ENCODE measurements at regions not wholly inside any gene's neighbourhood (a gene's known extent, or its start where the extent isn't known, plus 50 kb on each side); places are given as distances from the start of the nearest gene placed in this dataset.

DNA sequence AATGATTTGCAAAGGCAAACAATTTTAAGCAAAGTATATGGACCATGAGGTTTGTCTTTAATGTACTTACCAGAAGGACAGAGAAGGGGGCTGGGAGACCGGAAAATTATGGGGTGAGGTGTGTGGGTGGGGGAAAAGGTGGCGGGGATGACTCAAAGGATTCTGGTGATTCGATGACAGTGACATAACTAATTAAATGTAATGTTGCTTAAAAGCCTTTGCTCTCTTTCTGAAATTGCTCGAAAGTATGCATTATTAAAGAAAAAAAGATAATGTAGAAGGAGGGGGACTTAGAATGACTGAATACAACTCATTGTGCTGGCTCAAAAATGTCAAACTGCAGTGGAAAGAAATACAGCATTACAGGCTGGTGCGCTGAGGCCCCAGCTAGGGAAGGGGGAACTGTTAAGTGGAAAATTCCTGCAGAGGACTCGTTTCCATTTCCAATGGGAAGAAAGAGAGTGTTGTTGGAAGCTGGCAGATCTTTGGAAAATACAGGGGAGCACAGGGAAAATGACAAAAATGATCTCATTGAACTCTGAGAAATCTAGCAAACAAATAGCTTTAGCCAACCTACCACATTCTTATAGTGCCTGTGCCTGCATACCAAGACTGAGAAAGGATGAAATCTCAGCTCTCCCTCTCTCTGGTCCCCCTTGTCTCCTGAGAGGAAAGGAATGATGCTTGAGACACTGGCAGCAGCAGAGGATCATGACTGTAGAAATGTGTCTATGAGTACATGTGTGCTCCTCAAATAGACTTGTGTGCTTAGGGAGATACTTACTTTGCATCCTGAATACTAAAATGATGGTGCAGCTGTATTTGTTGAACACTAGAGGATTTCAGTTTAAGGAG lies 632.4 kb downstream of the NYAP2 start:
- DNase-seq (ENCODE audit: low spot score): no peak

GRCh38 chr2:226030788-226031646 lies 631.5 kb downstream of the NYAP2 start:
- DNase-seq (ENCODE audit: low spot score): no peak

- DNase-seq (ENCODE audit: low spot score): no peak
These were observed 630.9 kb downstream of the NYAP2 start for GRCh38 chr2:226030369-226030768.

DNA sequence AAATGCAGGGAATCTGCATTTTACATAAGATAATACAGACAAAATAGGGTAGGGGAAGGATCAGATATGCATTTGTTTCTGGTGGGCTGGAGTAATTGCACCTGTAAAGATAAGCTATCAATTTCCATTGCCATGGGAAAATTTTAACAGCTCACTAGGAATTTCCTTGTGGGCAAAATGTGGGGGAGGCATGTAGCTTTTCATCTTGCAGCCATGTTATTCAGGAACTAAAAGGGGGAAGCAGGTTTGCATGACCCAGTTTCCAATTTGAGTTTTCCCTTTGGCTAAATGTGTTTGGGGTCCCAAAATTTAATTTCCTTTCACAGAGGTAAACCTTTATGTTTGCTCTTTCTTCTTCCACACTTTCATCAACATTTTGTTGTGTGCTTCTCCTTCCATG lies 624.4 kb downstream of the NYAP2 start:
- DNase-seq (ENCODE audit: low spot score): no peak

GRCh38 chr2:226023383-226023782 lies 623.9 kb downstream of the NYAP2 start:
- no peak for DNase-seq (ENCODE audit: low spot score)

DNA sequence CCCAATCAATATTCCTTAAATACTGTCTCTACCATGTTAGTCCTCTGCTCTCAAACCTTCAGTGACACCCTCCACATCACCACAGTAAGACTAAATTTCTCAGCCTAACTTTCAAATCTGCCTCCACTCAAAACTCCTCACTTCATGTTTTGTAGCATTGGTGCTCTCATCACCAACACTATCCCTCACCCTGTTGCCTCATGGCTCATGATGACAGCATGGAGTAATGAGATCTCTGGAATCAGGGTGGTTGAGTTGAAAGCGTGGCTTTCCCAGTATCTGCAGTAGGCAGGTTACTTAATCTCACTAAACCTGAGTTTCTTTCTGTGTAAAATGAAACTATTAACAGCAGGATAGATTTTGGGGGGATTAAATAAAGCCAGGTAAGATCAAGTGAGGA lies 621.4 kb downstream of the NYAP2 start:
- DNase-seq (ENCODE audit: low spot score): no peak

- no peak for DNase-seq (ENCODE audit: low spot score)
These were observed 620.7 kb downstream of the NYAP2 start for GRCh38 chr2:226020176-226020575.

- no peak for DNase-seq (ENCODE audit: low spot score)
These were observed 619.1 kb downstream of the NYAP2 start for GRCh38 chr2:226018641-226019040.

DNA sequence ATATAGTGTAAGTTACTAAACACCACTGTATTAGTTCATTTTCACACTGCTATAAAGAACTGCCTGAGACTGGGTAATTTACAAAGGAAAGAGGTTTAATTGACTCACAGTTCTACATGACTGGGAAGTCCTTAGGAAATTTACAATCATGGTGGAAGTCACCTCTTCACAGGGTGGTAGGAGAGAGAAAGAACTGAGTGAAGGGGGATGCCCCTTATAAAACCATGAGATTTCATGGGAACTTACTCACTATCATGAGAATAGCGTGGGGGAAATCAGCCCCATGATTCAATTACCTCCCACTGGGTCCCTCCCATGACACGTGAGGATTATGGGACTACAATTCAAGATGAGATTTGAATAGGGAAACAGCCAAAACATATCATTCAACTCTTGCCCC lies 618.0 kb downstream of the NYAP2 start:
- no peak for DNase-seq (ENCODE audit: low spot score)

- DNase-seq (ENCODE audit: low spot score): no peak
These were observed 617.6 kb downstream of the NYAP2 start for GRCh38 chr2:226017107-226017506.

GRCh38 chr2:226011716-226012450 lies 612.4 kb downstream of the NYAP2 start:
- DNase-seq (ENCODE audit: low spot score): no peak

DNA sequence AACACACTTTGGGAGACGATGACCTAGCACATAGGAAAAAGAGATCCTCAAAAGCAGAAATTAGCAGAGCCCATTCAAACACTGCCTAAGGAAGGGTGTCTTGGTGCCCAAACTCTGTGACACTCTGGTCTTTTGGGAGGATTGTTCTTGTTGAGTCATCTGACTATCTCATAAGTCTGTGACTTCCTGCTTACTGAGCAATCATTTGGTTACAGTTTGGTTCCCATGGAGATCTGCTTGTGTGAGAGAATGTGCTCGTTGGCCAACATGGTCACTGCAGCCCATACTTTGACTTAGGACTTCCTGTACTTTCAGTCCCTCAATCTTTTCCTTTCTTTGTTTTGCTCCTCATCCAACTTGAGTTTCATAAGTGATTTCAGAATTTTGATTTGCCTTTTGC lies 602.9 kb downstream of the NYAP2 start:
- no peak for DNase-seq (ENCODE audit: low spot score)

DNA sequence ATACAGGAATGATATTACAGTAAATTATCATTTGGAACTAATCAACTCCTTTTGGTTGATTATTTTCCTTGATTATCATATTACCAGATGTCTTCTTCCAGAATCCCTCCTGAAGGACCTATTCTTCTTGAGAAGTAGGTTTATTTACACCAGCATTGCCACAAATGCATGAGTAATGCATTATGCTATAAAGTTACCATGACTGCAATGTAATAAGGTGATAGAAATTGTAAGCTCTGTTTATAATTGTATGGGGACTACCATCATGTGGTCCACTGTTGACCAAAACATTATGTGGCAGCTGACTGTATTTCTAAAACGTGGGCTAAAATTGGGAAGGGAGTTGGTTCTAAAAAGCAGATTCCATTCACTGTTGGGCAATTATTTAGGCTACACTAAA lies 602.2 kb downstream of the NYAP2 start:
- DNase-seq (ENCODE audit: low spot score): no peak

DNA sequence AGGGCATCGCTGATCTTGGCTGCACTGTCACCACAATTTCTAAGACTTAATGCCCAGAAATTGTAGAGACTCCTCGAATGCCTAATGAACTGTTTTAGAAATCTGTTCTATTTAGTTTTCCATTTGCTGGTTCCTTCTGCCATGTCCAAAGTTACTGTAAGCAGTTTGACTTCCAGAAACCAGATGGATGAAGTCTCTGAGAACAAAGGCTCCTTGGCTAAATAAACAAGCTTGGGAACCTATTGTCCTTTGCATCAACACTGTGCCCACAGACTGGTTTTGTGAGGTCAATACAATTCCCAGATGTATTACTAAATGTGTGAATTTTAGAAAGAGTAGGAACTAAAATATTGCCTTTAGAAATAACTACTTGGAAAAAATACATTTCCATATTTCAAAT lies 600.2 kb downstream of the NYAP2 start:
- no peak for DNase-seq (ENCODE audit: low spot score)

DNA sequence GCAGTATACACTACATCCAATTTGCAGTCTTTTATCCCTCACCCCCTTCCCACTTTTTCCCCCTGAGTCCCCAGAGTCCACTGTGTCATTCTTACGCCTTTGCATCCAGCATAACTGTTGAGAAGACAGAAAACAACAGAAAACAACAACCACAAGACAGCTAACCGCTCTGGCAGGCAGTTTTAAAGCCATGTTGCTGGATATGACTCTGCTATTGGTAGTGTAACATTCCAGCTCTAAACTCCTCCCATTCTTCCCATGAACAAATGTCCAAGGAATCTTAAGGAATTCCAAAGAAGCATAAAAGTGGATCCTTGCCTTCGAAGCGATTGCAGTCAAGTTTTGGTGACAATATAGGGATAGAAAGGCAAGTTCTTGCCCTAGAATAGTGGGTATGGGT lies 599.1 kb downstream of the NYAP2 start:
- no peak for DNase-seq (ENCODE audit: low spot score)

- no peak for DNase-seq (ENCODE audit: low spot score)
These were observed 598.6 kb downstream of the NYAP2 start for GRCh38 chr2:225998116-225998515.

DNA sequence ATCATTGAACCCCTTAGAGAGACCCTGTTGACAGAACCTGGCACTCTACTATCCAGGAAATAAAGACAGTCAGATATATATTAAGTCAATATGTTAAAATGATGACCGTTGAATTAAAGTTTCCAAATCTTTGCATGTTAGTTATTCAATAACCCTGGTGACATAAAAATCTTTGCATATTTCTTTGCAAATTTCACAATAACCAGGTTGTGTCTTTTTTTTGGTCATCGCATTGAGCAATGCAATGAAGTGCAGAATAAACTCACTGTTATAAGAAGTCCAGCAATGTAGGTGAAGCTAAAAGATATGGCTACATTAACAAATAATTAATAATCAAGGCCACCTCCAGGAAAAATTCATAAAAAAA lies 596.9 kb downstream of the NYAP2 start:
- no peak for DNase-seq (ENCODE audit: low spot score)

DNA sequence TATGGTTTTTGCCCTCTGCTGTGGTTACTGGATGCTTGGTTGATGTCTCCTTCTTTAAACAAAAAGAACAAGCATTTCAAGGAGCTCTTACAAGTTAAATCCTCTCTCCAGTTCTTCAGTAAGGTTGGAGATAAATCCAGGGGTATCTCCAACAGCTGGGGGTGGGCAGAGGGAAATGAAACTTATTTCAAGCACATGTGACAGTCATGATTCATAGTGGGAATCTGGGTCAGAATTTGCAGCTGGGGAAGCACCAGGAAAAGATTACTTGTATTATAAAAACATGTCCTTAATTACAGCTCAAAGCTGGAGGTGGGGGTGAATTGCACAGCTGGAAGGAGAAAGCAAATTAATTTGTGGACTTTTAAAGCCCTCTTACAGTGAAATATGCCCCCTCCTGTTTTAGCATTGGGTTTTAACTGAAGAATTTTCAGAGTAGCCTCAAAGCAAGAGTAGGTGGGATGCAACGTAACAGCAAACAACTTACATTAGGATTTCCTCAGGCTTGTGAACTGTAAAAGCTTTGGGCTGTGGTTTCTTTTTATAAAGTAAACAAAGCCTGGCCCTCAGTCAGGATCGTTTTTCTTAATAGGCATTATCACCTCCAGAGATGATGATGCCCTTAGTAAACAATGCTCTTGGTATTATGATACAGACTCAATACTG lies 596.4 kb downstream of the NYAP2 start:
- DNase-seq (ENCODE audit: low spot score): no peak

DNA sequence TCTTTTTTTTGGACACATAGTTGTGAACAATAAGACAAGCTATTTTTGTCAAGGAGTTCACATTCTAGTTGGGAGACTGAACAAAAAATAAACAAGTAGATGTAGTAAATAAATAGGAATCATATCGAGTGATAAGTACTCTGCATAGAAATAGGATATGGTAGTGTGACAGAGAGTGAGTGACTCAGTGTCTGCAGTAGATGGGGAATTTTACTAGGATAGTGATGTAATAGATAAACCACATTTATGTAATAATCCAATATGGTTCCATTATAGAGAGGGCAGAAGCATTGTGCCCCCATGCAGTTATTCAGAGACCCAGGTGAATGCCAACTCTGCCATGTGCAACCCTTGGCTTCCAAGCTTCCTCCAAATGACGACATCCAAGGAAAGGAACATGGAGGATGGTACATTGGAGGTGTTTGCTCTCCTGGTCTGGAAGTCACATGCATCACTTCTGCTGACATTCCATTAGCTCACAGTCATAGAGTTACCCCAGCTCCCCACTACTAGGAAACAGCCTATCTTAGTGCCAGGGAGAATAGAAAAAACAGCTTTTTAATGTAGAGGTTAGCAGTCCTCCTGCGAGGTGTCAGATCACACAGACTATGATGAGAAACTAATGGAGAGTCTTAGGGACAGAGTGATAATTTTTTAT lies 595.4 kb downstream of the NYAP2 start:
- no peak for DNase-seq (ENCODE audit: low spot score)

GRCh38 chr2:225993430-225993829 lies 593.9 kb downstream of the NYAP2 start:
- DNase-seq (ENCODE audit: low spot score): no peak

GRCh38 chr2:225989809-225990208 lies 590.3 kb downstream of the NYAP2 start:
- no peak for DNase-seq (ENCODE audit: low spot score)

GRCh38 chr2:225980372-225980771 lies 580.9 kb downstream of the NYAP2 start:
- DNase-seq (ENCODE audit: low spot score): no peak

Measured in CD4-positive, alpha-beta T cell treated with Interleukin-6 at 100 ng/mL for 8 hours (primary cell).